HG02973 (cell line): ENCODE measurements at regions not wholly inside any gene's neighbourhood (a gene's known extent, or its start where the extent isn't known, plus 50 kb on each side); places are given as distances from the start of the nearest gene placed in this dataset.
A peak's percentile ranks its signal among the peaks of the same experiment; 100 is the strongest.
"Not testable (repeated sequence)": the region's sequence is repeated elsewhere in the genome, so short reads cannot be mapped to it uniquely, and the experiment has no call there.

Experiments
- ATAC-seq: cut with Tn5 transposase; IDR thresholded peaks from one replicate; pipeline ENCODE4 v1.9.1; 2021; ENCODE audit warnings: moderate library complexity; ENCODE audit not compliant: unreplicated experiment

DNA sequence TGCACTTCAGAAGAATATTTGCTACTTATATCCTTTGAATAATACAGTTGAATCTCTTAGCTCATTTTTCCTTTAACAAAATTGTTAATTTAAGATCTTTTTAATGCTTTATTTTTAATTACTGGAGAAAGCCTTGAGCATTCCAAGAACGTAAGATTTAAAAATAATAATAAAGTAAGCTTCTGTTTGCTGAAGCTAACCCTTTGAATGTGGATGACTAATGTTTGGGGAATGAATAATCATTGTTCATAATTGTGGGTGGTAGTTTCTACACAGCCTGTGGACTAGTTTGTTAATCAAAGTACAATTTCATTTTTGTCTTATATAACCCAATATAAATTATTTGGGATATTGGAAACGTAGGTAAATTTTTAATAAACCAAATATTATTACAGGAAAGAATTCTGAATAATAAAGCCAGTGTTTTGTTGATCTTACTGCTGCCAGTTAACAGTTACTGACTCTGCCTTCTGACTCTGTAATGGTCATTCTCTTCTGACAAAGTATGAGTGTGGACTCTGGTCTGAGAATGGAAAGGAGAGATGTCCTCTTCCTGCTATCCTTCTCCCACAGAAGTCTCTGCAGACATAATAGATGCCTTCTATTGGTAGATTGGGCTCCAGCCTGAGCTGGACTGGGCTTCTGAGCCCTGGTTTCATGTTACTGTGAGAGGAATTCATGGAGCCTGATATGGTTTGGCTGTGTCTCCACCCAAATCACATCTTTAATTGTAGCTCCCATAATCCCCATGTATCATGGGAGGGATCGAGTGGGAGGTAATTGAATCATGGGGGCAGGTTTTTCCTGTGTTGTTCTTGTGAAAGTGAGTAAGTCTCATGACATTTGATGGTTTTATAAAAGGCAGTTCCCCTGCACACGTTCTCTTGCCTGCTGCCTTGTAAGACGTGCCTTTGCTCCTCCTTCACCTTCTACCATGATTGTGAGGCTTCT lies 292.7 kb upstream of the SLC39A10 start:
- ATAC-seq, result no peak

DNA sequence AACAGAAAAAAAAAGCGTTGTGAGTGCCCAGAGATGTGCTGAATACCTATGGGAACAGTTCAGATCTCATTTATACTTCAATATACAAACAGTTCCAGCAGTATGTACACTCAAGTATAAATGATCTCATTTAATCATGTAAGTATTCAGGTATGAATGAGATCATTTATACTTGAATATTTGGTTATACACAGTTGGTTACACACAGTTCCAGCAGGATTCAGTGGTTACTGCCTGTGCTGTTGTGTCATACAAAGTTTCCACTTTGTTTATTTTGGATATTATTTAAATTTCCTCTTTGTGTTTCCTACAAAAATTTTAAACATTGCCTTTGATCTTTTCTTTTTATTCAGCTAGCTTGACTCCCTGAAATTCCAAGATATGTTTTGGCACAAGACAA lies 293.5 kb upstream of the SLC39A10 start:
- ATAC-seq, result no peak

GRCh38 chr2:195360242-195360641 lies 296.8 kb upstream of the SLC39A10 start:
- ATAC-seq, result no peak

GRCh38 chr2:195359043-195359735 lies 297.8 kb upstream of the SLC39A10 start:
- ATAC-seq, result no peak

GRCh38 chr2:195356920-195357440 lies 300.0 kb upstream of the SLC39A10 start:
- no peak for ATAC-seq

DNA sequence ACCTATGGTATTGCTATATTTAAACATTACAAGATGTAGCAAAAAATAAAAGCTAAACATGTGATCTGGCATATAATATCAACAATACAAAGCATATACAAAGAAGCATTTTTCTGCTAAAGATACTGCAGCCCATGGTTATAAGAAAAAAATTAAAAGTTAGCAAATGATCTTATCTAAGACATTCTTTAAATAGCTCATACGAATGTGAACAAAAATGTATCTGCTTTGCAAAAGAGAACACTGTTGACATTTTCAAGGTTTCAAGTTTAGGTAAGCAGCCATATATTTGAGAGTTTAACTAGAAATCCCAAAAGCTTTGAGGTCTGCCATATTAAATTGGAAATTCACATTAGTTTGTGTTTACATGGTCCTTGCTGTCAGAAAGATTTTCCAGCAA lies 301.0 kb upstream of the SLC39A10 start:
- ATAC-seq, result no peak

GRCh38 chr2:195352581-195352980 lies 304.4 kb upstream of the SLC39A10 start:
- no peak for ATAC-seq

GRCh38 chr2:195343942-195344530 lies 313.0 kb upstream of the SLC39A10 start:
- ATAC-seq, result no peak

GRCh38 chr2:195343540-195343939 lies 313.5 kb upstream of the SLC39A10 start:
- ATAC-seq, result no peak

GRCh38 chr2:195342061-195342460 lies 315.0 kb upstream of the SLC39A10 start:
- no peak for ATAC-seq

DNA sequence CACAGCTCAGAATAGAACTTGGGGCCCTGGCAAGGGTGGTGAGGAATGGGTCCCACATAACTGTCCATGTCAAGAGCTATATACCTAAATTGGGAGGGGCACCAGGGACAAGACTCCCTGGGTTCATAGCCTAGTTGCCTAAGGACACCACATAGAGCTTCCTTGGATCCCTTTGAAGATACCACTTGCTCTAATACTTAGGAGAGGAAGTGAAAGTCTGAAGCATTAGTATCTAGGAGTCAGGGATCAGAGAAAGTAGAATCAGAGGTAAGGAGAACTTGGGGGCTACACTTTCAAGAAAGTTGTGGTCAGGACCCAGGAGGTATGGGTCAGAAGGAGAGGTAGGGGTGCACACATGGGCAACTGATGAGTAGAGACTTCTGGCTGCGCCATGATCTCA lies 318.2 kb upstream of the SLC39A10 start:
- ATAC-seq, result no peak

- ATAC-seq, result no peak
Measured at GRCh38 chr2:195337597-195337996, 319.4 kb upstream of the SLC39A10 start.

GRCh38 chr2:195333869-195334268 lies 323.2 kb upstream of the SLC39A10 start:
- peak; percentile 59 for ATAC-seq

- no peak for ATAC-seq
Measured at GRCh38 chr2:195331966-195332365, 325.1 kb upstream of the SLC39A10 start.

DNA sequence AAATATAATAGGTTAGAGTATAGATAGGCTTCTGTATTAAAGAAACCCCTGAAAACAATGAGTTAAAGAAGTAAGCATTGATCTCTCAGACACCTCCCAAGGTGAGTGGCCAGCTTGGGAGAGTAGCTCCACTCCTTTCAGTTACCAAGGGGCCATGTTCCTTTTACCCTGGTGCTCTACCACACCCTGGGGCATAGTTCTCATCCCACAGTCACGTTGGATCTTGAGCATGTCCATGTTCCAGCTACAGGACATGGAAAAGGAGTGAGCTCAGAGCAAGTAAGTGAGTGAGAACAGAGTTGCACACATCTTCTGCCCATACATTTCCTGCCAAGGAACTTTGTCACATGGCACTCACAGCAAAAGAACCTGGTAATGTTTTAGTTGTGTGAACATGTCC lies 325.9 kb upstream of the SLC39A10 start:
- ATAC-seq, result no peak

DNA sequence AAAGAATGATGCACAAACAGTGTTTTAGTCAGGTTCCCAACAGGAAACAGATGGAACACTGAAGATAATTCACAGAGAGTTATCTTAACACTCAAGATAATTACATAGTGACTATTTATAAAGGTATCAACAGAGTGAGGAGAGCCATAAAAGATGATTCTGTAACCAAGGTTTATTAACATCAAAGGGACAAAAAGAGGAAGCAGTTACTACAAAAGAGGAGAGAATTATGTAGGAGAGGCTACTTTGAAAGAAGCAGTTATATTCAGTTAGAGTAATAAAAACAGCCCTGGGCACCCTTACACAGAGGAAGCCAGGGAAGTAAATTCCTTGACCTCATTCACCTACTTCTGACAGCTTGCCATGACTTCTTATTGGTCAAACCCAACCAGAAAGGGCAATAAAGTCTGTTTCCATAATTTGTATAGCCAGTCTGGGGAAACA lies 326.5 kb upstream of the SLC39A10 start:
- ATAC-seq, result no peak

DNA sequence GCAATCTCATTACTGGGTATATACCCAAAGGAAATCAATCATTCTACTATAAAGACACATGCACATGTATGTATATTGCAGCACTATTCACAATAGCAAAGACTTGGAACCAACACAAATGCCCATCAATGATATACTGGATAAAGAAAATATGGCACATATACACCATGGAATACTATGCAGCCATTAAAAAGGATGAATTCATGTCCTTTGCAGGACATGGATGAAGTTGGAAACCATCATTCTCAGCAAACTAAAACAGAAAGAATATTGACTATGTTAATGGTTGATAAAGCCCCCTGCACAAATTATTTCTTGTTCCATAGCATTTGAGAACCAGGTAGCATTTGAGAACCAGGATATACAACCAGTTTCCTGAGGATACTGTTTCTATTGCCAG lies 327.2 kb upstream of the SLC39A10 start:
- ATAC-seq, result not testable (repeated sequence)

DNA sequence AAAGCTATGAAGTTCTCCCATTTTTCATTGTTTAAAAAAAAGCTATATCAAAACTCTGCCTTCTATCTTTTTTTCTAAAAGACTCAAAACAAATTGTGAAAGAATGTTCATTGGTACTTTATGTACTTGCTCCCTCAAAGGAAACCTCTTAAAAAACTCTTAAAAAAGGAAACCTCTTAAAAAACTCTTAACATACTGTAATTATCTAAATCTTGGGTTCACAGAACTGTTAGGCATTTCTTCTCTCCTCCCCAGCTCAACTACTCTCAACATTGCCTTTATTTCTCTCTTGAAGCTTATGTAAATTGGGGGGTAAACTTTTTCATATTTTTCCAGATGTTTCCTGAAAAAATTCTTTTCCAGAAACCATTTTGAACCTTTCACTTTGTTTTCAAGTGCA lies 330.5 kb upstream of the SLC39A10 start:
- no peak for ATAC-seq

DNA sequence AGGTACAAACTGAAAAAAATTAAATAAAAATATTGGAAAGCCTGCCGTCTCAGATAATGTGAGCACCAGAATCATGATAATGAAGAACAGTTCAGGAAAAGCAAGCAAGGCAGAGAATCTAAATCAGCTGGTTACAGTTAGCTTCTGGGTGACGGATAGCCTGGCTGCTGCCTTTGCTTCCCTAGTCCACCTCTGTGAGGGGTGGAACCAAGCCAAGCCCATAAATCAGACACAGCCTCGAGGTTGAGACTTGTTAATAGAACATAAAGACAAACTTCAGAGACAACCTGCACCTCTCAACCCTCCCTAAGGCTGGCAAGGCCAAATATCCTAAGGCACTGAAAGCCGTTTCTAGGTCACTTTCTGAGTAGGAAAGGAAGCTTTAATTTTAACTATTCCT lies 334.7 kb upstream of the SLC39A10 start:
- no peak for ATAC-seq

GRCh38 chr2:195320413-195320973 lies 336.5 kb upstream of the SLC39A10 start:
- peak; percentile 78 for ATAC-seq
